ENCODE measurements at regions not wholly inside any gene's neighbourhood (a gene's known extent, or its start where the extent isn't known, plus 50 kb on each side); places are given as distances from the start of the nearest gene placed in this dataset.
"Not testable (repeated sequence)": the region's sequence is repeated elsewhere in the genome, so short reads cannot be mapped to it uniquely, and the experiment has no call there.

- no peak for DNase-seq
- no peaks in the 10 kb centered on the region for H3K9me3 ChIP-seq (replicated peaks in 1 of 3)
- no peak for TF ChIP-seq CTCF (IDR thresholded peaks at IDR 0.05)
- TF ChIP-seq POLR2A (IDR thresholded peaks at IDR 0.05): no peak
- no peak overlapping the region for H3K4me3 ChIP-seq
- 80 to 91% (median 86%) methylated on average over 6 of the region's 6 CpGs for WGBS, 4 donors
- H3K4me1 ChIP-seq (replicated peaks in 1 of 2): no peaks in the 10 kb centered on the region
- H3K27ac ChIP-seq: no peak overlapping the region
- no peaks in the 10 kb centered on the region for H3K27me3 ChIP-seq
- no peaks in the 10 kb centered on the region for H3K36me3 ChIP-seq (replicated peaks in 1 of 2)
- intact Hi-C loops (cut with DNase I): no loop called here
These were observed 100.3 kb upstream of the SRSF6 start for GRCh38 chr20:43357352-43357751.

GRCh38 chr20:43355610-43356009 is 102.1 kb upstream of the SRSF6 start:
- TF ChIP-seq POLR2A (IDR thresholded peaks at IDR 0.05): no peak
- TF ChIP-seq CTCF (IDR thresholded peaks at IDR 0.05): no peak
- no peak overlapping the region for H3K27ac ChIP-seq
- no peaks in the 10 kb centered on the region for H3K4me1 ChIP-seq (replicated peaks in 1 of 2)
- DNase-seq: no peak
- 54 to 68% (median 62%) methylated on average over 2 of the region's 2 CpGs for WGBS, 4 donors
- no peaks in the 10 kb centered on the region for H3K36me3 ChIP-seq (replicated peaks in 1 of 2)
- intact Hi-C loops (cut with DNase I): no loop called here
- H3K9me3 ChIP-seq (replicated peaks in 1 of 3): no peaks in the 10 kb centered on the region
- H3K4me3 ChIP-seq: no peak overlapping the region
- peaks cover 9% of the 10 kb centered on the region for H3K27me3 ChIP-seq

- intact Hi-C loops (cut with DNase I): no loop called here
- 81 to 92% (median 87%) methylated on average over 8 of the region's 8 CpGs for WGBS, 4 donors
These were observed 104.7 kb upstream of the SRSF6 start for GRCh38 chr20:43352996-43353395.

GRCh38 chr20:43350694-43351093 is 107.0 kb upstream of the SRSF6 start:
- WGBS, 4 donors: 84 to 93% (median 89%) methylated on average over 3 of the region's 3 CpGs
- DNase-seq; intact Hi-C loops (cut with DNase I); H3K4me1 ChIP-seq (replicated peaks in 1 of 2); H3K27me3 ChIP-seq; H3K4me3 ChIP-seq; H3K9me3 ChIP-seq (replicated peaks in 1 of 3); H3K36me3 ChIP-seq (replicated peaks in 1 of 2); H3K27ac ChIP-seq: not testable (repeated sequence)

More at GRCh38 chr20:43352996-43353395, 104.7 kb upstream of the SRSF6 start:
- H3K27me3 ChIP-seq: peaks cover 9% of the 10 kb centered on the region
- H3K4me3 ChIP-seq: no peak overlapping the region
- no peak for DNase-seq
- no peaks in the 10 kb centered on the region for H3K4me1 ChIP-seq (replicated peaks in 1 of 2)
- H3K36me3 ChIP-seq (replicated peaks in 1 of 2): no peaks in the 10 kb centered on the region
- no peaks in the 10 kb centered on the region for H3K9me3 ChIP-seq (replicated peaks in 1 of 3)
- no peak overlapping the region for H3K27ac ChIP-seq
- no peak for TF ChIP-seq POLR2A (IDR thresholded peaks at IDR 0.05)
- TF ChIP-seq CTCF (IDR thresholded peaks at IDR 0.05): no peak

- WGBS, 4 donors: 62 to 82% (median 73%) methylated on average over 2 of the region's 2 CpGs
- Histone ChIP-seq H3K27ac (no peak overlapping the region), H3K9me3 (replicated peaks in 1 of 3) (no peaks in the 10 kb centered on the region), H3K4me1 (replicated peaks in 1 of 2) (no peaks in the 10 kb centered on the region), H3K36me3 (replicated peaks in 1 of 2) (no peaks in the 10 kb centered on the region), H3K27me3 (peaks cover 9% of the 10 kb centered on the region), H3K4me3 (no peak overlapping the region)
- DNase-seq: no peak
- TF ChIP-seq CTCF (IDR thresholded peaks at IDR 0.05) (no peak), POLR2A (IDR thresholded peaks at IDR 0.05) (no peak)
- intact Hi-C loops (cut with DNase I): no loop called here
These were observed 107.9 kb upstream of the SRSF6 start for GRCh38 chr20:43349841-43350240.

- H3K9me3 ChIP-seq (replicated peaks in 1 of 3); DNase-seq; H3K4me1 ChIP-seq (replicated peaks in 1 of 2); H3K27ac ChIP-seq; intact Hi-C loops (cut with DNase I); H3K36me3 ChIP-seq (replicated peaks in 1 of 2); H3K4me3 ChIP-seq; H3K27me3 ChIP-seq: not testable (repeated sequence)
- 75 to 79% (median 78%) methylated on average over 5 of the region's 5 CpGs for WGBS, 4 donors
These were observed 109.9 kb upstream of the SRSF6 start for GRCh38 chr20:43347839-43348238.

Measured in adrenal gland (tissue), 9 donors.